Neural progenitor cell (in vitro differentiated cells): ENCODE measurements at regions not wholly inside any gene's neighbourhood (a gene's known extent, or its start where the extent isn't known, plus 50 kb on each side); places are given as distances from the start of the nearest gene placed in this dataset.

ENCODE experiments used
- EZH2 ChIP-seq: fragments of 200-600 bp; sonication (generic); IDR thresholded peaks from 2 replicates; pipeline ENCODE4 v1.6.1; 2017; ENCODE audit warnings: antibody characterized with exemption, mild to moderate bottlenecking, moderate library complexity
- TF ChIP-seq, protein P1 (sequence below): fragments of 200-600 bp; sonication (generic); IDR thresholded peaks from 2 replicates; pipeline ENCODE4 v1.5.1; 2017; ENCODE audit warnings: antibody characterized with exemption, mild to moderate bottlenecking

DNA sequence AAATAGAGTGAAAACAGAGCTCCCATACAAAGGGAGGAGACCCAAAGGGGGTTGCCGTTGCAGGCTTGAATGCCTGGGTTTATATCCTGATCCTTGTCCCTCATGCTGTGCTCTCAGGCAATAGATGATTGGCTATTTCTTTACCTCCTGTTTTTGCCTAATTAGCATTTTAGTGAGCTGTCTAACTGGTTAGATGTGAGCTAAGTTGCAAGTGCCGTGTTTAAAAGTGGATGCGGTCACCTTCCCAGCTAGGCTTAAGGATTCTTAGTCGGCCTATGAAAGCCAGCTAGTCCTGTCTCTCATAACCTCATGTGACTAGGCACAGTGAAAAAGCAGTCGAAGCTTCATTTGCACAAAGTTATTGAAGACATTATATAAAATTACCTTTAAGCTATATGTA is 356.7 kb upstream of the TMPRSS15 start:
- TF ChIP-seq, protein P1, sequence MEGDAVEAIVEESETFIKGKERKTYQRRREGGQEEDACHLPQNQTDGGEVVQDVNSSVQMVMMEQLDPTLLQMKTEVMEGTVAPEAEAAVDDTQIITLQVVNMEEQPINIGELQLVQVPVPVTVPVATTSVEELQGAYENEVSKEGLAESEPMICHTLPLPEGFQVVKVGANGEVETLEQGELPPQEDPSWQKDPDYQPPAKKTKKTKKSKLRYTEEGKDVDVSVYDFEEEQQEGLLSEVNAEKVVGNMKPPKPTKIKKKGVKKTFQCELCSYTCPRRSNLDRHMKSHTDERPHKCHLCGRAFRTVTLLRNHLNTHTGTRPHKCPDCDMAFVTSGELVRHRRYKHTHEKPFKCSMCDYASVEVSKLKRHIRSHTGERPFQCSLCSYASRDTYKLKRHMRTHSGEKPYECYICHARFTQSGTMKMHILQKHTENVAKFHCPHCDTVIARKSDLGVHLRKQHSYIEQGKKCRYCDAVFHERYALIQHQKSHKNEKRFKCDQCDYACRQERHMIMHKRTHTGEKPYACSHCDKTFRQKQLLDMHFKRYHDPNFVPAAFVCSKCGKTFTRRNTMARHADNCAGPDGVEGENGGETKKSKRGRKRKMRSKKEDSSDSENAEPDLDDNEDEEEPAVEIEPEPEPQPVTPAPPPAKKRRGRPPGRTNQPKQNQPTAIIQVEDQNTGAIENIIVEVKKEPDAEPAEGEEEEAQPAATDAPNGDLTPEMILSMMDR = no peak
- TF ChIP-seq EZH2 = no peak
